Brain microvascular endothelial cell (primary cell): ENCODE measurements at regions not wholly inside any gene's neighbourhood (a gene's known extent, or its start where the extent isn't known, plus 50 kb on each side); places are given as distances from the start of the nearest gene placed in this dataset.

Experiments
- DNase-seq: peaks from one replicate; pipeline ENCODE4 v3.0.0-alpha.2; 2020
- H3K27ac ChIP-seq: fragments of 250-450 bp; sonication (Bioruptor Pico); 2 replicates; pipeline ENCODE4 v1.5.1; 2020; ENCODE audit warnings: mild to moderate bottlenecking, moderate library complexity
- H3K27me3 ChIP-seq: fragments of 250-450 bp; sonication (Bioruptor Pico); replicated peaks from 2 replicates; pipeline ENCODE4 v1.5.1; 2020; ENCODE audit warnings: mild to moderate bottlenecking
- H3K36me3 ChIP-seq: fragments of 250-450 bp; sonication (Bioruptor Pico); replicated peaks from 2 replicates; pipeline ENCODE4 v1.5.1; 2020; ENCODE audit warnings: mild to moderate bottlenecking
- H3K4me3 ChIP-seq: 2 replicates; pipeline ENCODE4 v1.5.1; 2011; ENCODE audit warnings: low read depth, mild to moderate bottlenecking, control low read depth, low read length, moderate library complexity
- CTCF ChIP-seq: IDR thresholded peaks from 2 replicates; pipeline ENCODE4 v1.5.1; 2011; ENCODE audit warnings: low read depth, mild to moderate bottlenecking, moderate library complexity, low read length, control low read depth, inconsistent platforms; ENCODE audit errors: missing control alignments
- in situ Hi-C: cut with HindIII; loops from 2 replicates; pipeline ENCODE4 v1.10.0; 2017; ENCODE audit warnings: low sequenced_read_pairs, low pct_ligation_motif_present

DNA sequence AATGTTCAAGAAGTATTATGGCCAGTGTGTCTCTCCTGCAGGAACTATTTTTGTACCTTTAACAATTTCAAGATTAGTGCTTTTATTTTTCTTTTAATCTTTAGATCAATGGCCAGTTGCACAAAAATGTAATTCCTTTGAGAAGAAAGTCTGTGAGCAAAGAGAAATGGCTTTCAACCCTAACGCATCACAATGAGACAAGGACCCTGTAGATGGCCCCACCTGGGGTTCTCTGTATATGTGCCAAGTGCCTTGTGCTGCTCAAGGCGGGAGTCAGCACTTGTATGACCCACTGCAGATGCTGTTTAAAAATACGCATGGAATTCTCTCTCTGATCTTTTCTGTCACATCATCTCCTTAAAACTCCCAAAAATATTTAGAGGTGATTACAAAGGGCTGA, 453.4 kb downstream of the OCA2 start:
- DNase-seq = no peak
- Histone ChIP-seq H3K4me3 (no peak overlapping the region), H3K27me3 (no peaks in the 10 kb centered on the region), H3K36me3 (no peaks in the 10 kb centered on the region), H3K27ac (no peak overlapping the region)
- no peak for TF ChIP-seq CTCF
- in situ Hi-C loops = no loop called here

DNA sequence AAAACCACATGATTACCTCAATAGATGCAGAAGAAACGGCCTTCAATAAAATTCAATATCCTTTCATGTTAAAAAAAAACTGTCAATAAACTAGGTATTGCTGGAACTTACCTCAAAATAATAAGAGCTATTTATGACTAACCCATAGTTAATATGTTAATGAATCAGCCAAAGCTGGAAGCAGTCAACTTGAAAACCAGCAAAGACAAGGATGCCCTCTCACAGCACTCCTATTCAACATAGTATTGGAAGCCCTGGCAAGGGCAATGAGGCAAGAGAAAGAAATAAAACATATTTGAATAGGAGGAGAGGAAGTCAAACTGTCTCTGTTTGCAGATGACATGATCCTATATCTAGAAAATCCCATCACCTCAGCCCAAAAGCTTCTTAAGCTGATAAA, 456.1 kb downstream of the OCA2 start:
- no peak for DNase-seq

DNA sequence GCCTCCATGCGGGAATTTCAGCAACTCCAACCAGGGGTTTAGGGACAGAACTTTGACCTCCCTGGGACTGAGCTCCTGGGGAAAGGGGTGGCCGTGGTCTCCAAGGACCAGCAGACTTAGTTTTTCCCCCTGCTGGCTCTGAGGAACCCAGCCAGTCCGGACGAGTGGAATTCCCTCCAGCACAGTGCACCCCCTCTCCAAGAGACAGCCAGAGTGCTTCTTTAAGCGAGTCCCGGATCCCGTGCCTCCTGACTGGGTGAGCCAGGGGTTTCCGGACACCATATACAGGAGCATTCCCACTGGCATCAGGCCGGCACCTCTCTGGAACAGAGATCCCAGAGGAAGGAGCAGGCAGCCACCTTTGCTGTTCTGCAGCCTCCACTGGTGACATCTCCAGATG, 459.5 kb downstream of the OCA2 start:
- Histone ChIP-seq H3K27me3 (no peaks in the 10 kb centered on the region), H3K4me3 (no peak overlapping the region), H3K36me3 (no peaks in the 10 kb centered on the region), H3K27ac (no peak overlapping the region)
- no peak for DNase-seq
- TF ChIP-seq CTCF = no peak
- in situ Hi-C loops = no loop called here

More for the DNA sequence above, 456.1 kb downstream of the OCA2 start:
- H3K4me3 ChIP-seq = no peak overlapping the region
- no peaks in the 10 kb centered on the region for H3K27me3 ChIP-seq
- in situ Hi-C loops = no loop called here
- no peak overlapping the region for H3K27ac ChIP-seq
- H3K36me3 ChIP-seq = no peaks in the 10 kb centered on the region
- TF ChIP-seq CTCF = no peak

DNA sequence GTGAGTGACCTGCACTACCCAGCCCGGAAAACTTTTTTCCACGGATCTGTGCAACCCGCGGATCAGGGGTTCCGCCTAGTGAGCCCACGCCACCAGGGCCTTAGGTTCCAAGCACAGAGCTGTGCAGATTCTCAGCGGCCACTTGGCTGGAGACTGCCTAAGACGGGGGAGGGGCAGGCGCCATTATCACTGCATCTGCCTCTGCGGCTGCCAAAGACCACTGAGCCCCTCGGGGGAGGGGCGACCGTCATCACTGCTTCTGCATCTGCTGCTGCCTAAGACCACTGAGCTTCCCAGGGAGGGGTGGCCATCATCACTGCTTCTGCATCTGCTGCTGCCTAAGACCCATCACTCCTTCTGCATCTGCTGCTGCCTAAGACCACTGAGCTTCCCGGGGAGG, 460.2 kb downstream of the OCA2 start:
- in situ Hi-C loops = no loop called here
- H3K4me3 ChIP-seq = no peak overlapping the region
- no peak for TF ChIP-seq CTCF
- no peak overlapping the region for H3K27ac ChIP-seq
- H3K36me3 ChIP-seq = no peaks in the 10 kb centered on the region
- no peak for DNase-seq
- no peaks in the 10 kb centered on the region for H3K27me3 ChIP-seq

GRCh38 chr15:27635916-27636315, 463.2 kb downstream of the OCA2 start:
- Histone ChIP-seq H3K36me3 (no peaks in the 10 kb centered on the region), H3K27me3 (no peaks in the 10 kb centered on the region), H3K4me3 (no peak overlapping the region), H3K27ac (no peak overlapping the region)
- in situ Hi-C loops = no loop called here
- no peak for TF ChIP-seq CTCF
- no peak for DNase-seq

- Histone ChIP-seq H3K27ac (no peak overlapping the region), H3K4me3 (no peak overlapping the region), H3K36me3 (no peaks in the 10 kb centered on the region), H3K27me3 (no peaks in the 10 kb centered on the region)
- DNase-seq = no peak
- in situ Hi-C loops = no loop called here
- TF ChIP-seq CTCF = no peak
Measured at GRCh38 chr15:27628486-27628885, 470.6 kb downstream of the OCA2 start.
